HG02759 (cell line): ENCODE measurements at regions not wholly inside any gene's neighbourhood (a gene's known extent, or its start where the extent isn't known, plus 50 kb on each side); places are given as distances from the start of the nearest gene placed in this dataset.

Experiments
- ATAC-seq: cut with Tn5 transposase; IDR thresholded peaks from one replicate; pipeline ENCODE4 v1.9.1; 2021; ENCODE audit warnings: mild to moderate bottlenecking, moderate library complexity; ENCODE audit not compliant: unreplicated experiment

- ATAC-seq = no peak
These were observed 467.7 kb downstream of the SOX9 start for GRCh38 chr17:72588561-72588960.

- no peak for ATAC-seq
These were observed 468.1 kb downstream of the SOX9 start for GRCh38 chr17:72588961-72589360.

GRCh38 chr17:72590382-72590781 lies 469.6 kb downstream of the SOX9 start:
- ATAC-seq = no peak

GRCh38 chr17:72590882-72591281 lies 470.1 kb downstream of the SOX9 start:
- ATAC-seq = no peak

- no peak for ATAC-seq
These were observed 470.7 kb downstream of the SOX9 start for GRCh38 chr17:72591289-72592241.

- ATAC-seq = peak; percentile 77
These were observed 471.6 kb downstream of the SOX9 start for GRCh38 chr17:72592242-72592966.

GRCh38 chr17:72592967-72593325 lies 472.1 kb downstream of the SOX9 start:
- no peak for ATAC-seq

- ATAC-seq = no peak
These were observed 473.4 kb downstream of the SOX9 start for GRCh38 chr17:72594248-72594647.
